ENCODE measurements at regions not wholly inside any gene's neighbourhood (a gene's known extent, or its start where the extent isn't known, plus 50 kb on each side); places are given as distances from the start of the nearest gene placed in this dataset.

- H2AFZ ChIP-seq (ENCODE audit: low read depth), result no peak overlapping the region
- H3K36me3 ChIP-seq (replicated peaks in 1 of 2; ENCODE audit: control insufficient read depth in 1 of 2, insufficient read depth in 2 of 2, low read length in 1 of 2), result no peaks in the 10 kb centered on the region
- H3K9ac ChIP-seq, result no peak overlapping the region
- H3K79me2 ChIP-seq (ENCODE audit: insufficient read depth), result no peaks in the 10 kb centered on the region
- no peak for DNase-seq
- H4K20me1 ChIP-seq (ENCODE audit: insufficient read depth), result no peaks in the 10 kb centered on the region
- TF ChIP-seq ELF1 (IDR thresholded peaks at IDR 0.05) (no peak), TEAD4 (IDR thresholded peaks at IDR 0.05; ENCODE audit: borderline replicate concordance, insufficient read depth) (no peak), MAX (IDR thresholded peaks at IDR 0.05; ENCODE audit: low read depth) (no peak), FOXJ3 (CRISPR knock-in tag; IDR thresholded peaks at IDR 0.05) (no peak), RCOR1 (IDR thresholded peaks at IDR 0.05; ENCODE audit: low read length) (no peak), POLR2AphosphoS5 (IDR thresholded peaks at IDR 0.05; ENCODE audit: low read depth, low read length) (no peak), RFX5 (IDR thresholded peaks at IDR 0.05; ENCODE audit: low read length) (no peak), GABPA (IDR thresholded peaks at IDR 0.05; ENCODE audit: low read depth) (no peak), RAD21 (IDR thresholded peaks at IDR 0.05; ENCODE audit: low read length) (no peak), SIN3A (IDR thresholded peaks at IDR 0.05; ENCODE audit: borderline replicate concordance, low read depth, low read length) (no peak), ZBTB33 (IDR thresholded peaks at IDR 0.05; ENCODE audit: borderline replicate concordance, low read depth) (no peak), NRF1 (IDR thresholded peaks at IDR 0.05; ENCODE audit: low read depth, low read length) (no peak), REST (IDR thresholded peaks at IDR 0.05; ENCODE audit: low read depth, low read length) (no peak), IRF3 (IDR thresholded peaks at IDR 0.05; ENCODE audit: low read depth, low read length) (no peak)
- POLR2A ChIA-PET, result no interaction called here
- H3K9me3 ChIP-seq, result no peaks in the 10 kb centered on the region
- WGBS (ENCODE audit: low lambda C conversion rate), result 83% methylated on average over 5 of the region's 5 CpGs
- no peaks in the 10 kb centered on the region for H3K4me1 ChIP-seq (ENCODE audit: control insufficient read depth in 1 of 2, insufficient read depth in 2 of 2, low read depth in 1 of 2, low read length in 1 of 2)
- H3K4me2 ChIP-seq, result no peak overlapping the region
- H3K4me3 ChIP-seq (ENCODE audit: low read depth in 2 of 2, low read length in 1 of 2), result no peak overlapping the region
- CTCF ChIA-PET, result no interaction called here
- H3F3A ChIP-seq (replicated peaks; ENCODE audit: insufficient read depth), result peaks cover 3% of the 10 kb centered on the region
- no peaks in the 10 kb centered on the region for H3K9me2 ChIP-seq
- H3K27ac ChIP-seq (ENCODE audit: low read depth in 2 of 2, low read length in 1 of 2), result no peak overlapping the region
- H3K27me3 ChIP-seq (ENCODE audit: insufficient read depth), result no peaks in the 10 kb centered on the region
Observed at GRCh38 chr3:159069866-159070425, 268.1 kb downstream of the MFSD1 start.
